Tibial nerve (tissue), 4 donors: ENCODE measurements at regions not wholly inside any gene's neighbourhood (a gene's known extent, or its start where the extent isn't known, plus 50 kb on each side); places are given as distances from the start of the nearest gene placed in this dataset.

Experiments
- DNase-seq, 2 donors: peaks; one replicate each; pipeline ENCODE4 v3.0.0-alpha.2; 2019; ENCODE audit warnings: low spot score in 2 of 2
- H3K27ac ChIP-seq, 4 donors: fragments of 200-600 bp; sonication (generic) in 3 of 4; one replicate each; pipeline ENCODE4 v1.5.1; 2017 to 2019; ENCODE audit warnings: mild to moderate bottlenecking in 1 of 4
- H3K27me3 ChIP-seq, 2 donors: fragments of 200-600 bp; sonication (generic) in 1 of 2; one replicate each; pipeline versions ENCODE4 v1.5.1 to v1.6.0; 2017 to 2019
- H3K36me3 ChIP-seq, 3 donors: fragments of 200-600 bp; sonication (generic); one replicate each; pipeline ENCODE4 v1.5.1; 2018 to 2019
- H3K4me1 ChIP-seq, 4 donors: fragments of 200-600 bp; sonication (generic) in 3 of 4; one replicate each; pipeline ENCODE4 v1.5.1; 2017 to 2019
- H3K4me3 ChIP-seq, 4 donors: fragments of 200-600 bp; sonication (generic) in 3 of 4; one replicate each; pipeline ENCODE4 v1.5.1; 2017 to 2019; ENCODE audit warnings: mild to moderate bottlenecking in 1 of 4, moderate library complexity in 1 of 4
- H3K9me3 ChIP-seq, 4 donors: fragments of 200-600 bp; sonication (generic) in 3 of 4; one replicate each; pipeline ENCODE4 v1.5.1; 2017 to 2019
- EP300 ChIP-seq, 2 donors: sonication (generic); formaldehyde crosslinking; IDR thresholded peaks; one replicate each; pipeline ENCODE4 v1.6.1; 2017; ENCODE audit warnings: antibody characterized with exemption in 2 of 2, mild to moderate bottlenecking in 1 of 2
- POLR2A ChIP-seq, 2 donors: fragments of 450-650 bp; IDR thresholded peaks; one replicate each; pipeline ENCODE4 v1.6.1; 2017; ENCODE audit warnings: antibody characterized with exemption in 2 of 2, mild to moderate bottlenecking in 2 of 2, moderate library complexity in 2 of 2
- WGBS, 2 donors: methylation state at CpG; one replicate each; pipeline ENCODE4 v1.1.5; 2018; 5-methylcytosine and 5-hydroxymethylcytosine counted together
- TF ChIP-seq, protein P1 (sequence below), 5 experiments: fragments of 200-600 bp in 3 of 5; fragments of 450-650 bp in 2 of 5; sonication (generic) in 3 of 5; IDR thresholded peaks; one replicate each; pipeline ENCODE4 v1.5.1; 2016 to 2019; ENCODE audit warnings: antibody characterized with exemption in 5 of 5, mild to moderate bottlenecking in 3 of 5, moderate library complexity in 2 of 5

DNA sequence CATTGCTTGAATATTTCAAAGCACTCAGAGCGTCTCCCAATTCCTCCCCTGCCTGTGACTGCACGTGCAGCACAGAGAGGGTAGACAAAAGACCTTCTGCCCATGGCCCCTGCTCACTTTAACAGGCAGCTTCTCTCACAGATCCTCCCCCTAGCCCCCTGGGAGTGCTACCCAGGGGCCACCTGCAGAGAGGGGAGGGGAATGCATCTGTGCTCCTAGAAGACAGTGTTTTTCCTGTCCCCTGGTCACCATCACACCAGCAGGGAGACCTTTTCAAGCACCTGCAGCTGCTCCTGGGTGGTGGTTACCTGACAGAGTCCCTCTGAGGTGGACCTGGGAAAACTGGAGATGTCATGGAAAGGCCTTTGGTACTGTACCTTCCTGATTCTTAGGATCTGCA, 56.7 kb upstream of the PRR23C start:
- Histone ChIP-seq H3K4me3 (no peak overlapping the region), H3K4me1 (no peaks in the 10 kb centered on the region), H3K27me3 (no peaks in the 10 kb centered on the region), H3K27ac (no peak overlapping the region), H3K36me3 (no peaks in the 10 kb centered on the region), H3K9me3 (peaks cover 0 to 5% (median 0%) of the 10 kb centered on the region in 4 donors)
- 34 to 53% methylated on average over 2 of the region's 2 CpGs for WGBS, 2 donors
- DNase-seq, result no peak
- TF ChIP-seq EP300 (IDR thresholded peaks at IDR 0.05), result no peak
- TF ChIP-seq, protein P1, sequence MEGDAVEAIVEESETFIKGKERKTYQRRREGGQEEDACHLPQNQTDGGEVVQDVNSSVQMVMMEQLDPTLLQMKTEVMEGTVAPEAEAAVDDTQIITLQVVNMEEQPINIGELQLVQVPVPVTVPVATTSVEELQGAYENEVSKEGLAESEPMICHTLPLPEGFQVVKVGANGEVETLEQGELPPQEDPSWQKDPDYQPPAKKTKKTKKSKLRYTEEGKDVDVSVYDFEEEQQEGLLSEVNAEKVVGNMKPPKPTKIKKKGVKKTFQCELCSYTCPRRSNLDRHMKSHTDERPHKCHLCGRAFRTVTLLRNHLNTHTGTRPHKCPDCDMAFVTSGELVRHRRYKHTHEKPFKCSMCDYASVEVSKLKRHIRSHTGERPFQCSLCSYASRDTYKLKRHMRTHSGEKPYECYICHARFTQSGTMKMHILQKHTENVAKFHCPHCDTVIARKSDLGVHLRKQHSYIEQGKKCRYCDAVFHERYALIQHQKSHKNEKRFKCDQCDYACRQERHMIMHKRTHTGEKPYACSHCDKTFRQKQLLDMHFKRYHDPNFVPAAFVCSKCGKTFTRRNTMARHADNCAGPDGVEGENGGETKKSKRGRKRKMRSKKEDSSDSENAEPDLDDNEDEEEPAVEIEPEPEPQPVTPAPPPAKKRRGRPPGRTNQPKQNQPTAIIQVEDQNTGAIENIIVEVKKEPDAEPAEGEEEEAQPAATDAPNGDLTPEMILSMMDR (IDR thresholded peaks at IDR 0.05), result no peak
- TF ChIP-seq POLR2A (IDR thresholded peaks at IDR 0.05), result no peak

DNA sequence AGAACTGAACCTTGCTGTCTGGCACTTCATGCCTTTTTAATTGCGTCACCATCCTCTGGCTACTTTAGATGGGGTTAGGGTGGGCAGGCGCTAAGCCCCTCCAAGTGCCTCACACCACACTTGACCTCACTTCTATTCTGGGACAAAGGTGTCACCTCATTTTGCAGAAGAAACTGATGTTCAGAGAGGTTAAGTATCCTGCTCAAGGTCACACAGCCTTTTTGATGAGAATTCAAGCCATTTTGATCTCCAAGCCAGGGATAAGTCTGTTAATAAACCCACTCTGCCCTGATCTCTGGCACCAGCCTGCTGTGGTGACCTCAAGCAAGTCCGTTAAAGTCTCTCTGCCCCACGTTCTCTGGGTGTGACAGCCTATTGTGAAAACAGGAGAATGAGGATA, 58.8 kb upstream of the PRR23C start:
- no peak for DNase-seq
- no peaks in the 10 kb centered on the region for H3K4me1 ChIP-seq
- 78 to 79% methylated on average over 4 of the region's 4 CpGs for WGBS, 2 donors
- H3K4me3 ChIP-seq, result no peak overlapping the region
- H3K36me3 ChIP-seq, result no peaks in the 10 kb centered on the region
- TF ChIP-seq, protein P1 (IDR thresholded peaks at IDR 0.05), result no peak
- no peak for TF ChIP-seq EP300 (IDR thresholded peaks at IDR 0.05)
- no peak for TF ChIP-seq POLR2A (IDR thresholded peaks at IDR 0.05)
- no peaks in the 10 kb centered on the region for H3K27me3 ChIP-seq
- peaks cover 0 to 4% (median 0%) of the 10 kb centered on the region in 4 donors for H3K9me3 ChIP-seq
- no peak overlapping the region for H3K27ac ChIP-seq

DNA sequence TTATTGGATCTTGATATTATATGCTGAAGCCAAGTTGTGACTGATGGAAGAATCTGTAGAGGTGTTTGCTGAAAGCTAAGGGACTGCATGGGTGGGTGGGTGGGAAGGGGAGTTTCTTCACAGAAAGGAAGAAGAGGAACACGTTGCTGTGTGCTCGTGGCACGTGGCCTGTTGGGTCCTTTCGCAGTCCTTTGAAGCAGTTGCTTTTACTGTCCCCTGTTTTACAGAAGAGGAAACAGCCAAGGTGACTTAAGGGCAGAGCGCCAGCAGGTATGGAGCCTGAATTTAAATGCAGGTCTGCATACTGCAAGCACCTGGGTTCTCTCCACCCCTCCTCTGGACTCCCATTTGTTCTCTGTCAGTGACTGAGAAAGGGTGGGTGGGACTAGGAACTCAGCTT, 59.4 kb upstream of the PRR23C start:
- no peaks in the 10 kb centered on the region for H3K9me3 ChIP-seq
- no peak for TF ChIP-seq POLR2A (IDR thresholded peaks at IDR 0.05)
- TF ChIP-seq EP300 (IDR thresholded peaks at IDR 0.05), result no peak
- TF ChIP-seq, protein P1 (IDR thresholded peaks at IDR 0.05), result no peak
- H3K36me3 ChIP-seq, result no peaks in the 10 kb centered on the region
- H3K4me1 ChIP-seq, result no peaks in the 10 kb centered on the region
- DNase-seq, result no peak
- no peak overlapping the region for H3K4me3 ChIP-seq
- H3K27me3 ChIP-seq, result no peaks in the 10 kb centered on the region
- H3K27ac ChIP-seq, result no peak overlapping the region
- WGBS, 2 donors, result 69 to 72% methylated on average over 5 of the region's 5 CpGs

DNA sequence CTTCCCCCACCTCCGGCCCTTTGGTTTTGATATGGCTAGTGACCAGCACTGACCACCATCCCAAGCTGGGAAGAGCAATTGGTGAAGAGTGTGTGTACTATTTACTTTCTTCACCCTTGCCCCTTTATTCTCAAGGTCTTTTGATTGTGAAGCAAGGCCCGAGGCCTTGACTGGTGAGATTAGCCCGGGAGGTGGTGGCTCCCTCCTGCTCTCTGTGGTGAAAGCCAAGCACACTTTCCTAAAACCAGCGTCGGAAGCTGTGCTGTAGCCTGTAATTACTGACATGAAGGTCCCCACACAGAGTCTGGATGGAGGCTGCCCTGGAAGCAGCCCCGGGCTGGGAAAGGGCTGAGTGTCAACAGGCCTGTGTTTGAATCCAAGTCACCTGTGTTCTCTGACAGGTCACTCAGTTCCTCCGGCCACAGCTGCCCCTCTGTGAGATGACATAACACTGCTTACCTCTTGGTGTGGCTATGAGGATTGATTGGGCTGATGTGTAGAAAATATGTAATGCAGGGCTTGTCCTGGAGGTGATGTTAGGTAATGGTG, 60.5 kb upstream of the PRR23C start:
- no peak for TF ChIP-seq POLR2A (IDR thresholded peaks at IDR 0.05)
- no peak for TF ChIP-seq EP300 (IDR thresholded peaks at IDR 0.05)
- TF ChIP-seq, protein P1 (IDR thresholded peaks at IDR 0.05), result no peak
- Histone ChIP-seq H3K9me3 (no peaks in the 10 kb centered on the region), H3K27me3 (no peaks in the 10 kb centered on the region), H3K36me3 (no peaks in the 10 kb centered on the region), H3K27ac (no peak overlapping the region), H3K4me3 (no peak overlapping the region), H3K4me1 (no peaks in the 10 kb centered on the region)
- WGBS, 2 donors, result 82 to 90% methylated on average over 7 of the region's 7 CpGs
- DNase-seq, result no peak

- Histone ChIP-seq H3K9me3 (no peaks in the 10 kb centered on the region), H3K36me3 (no peaks in the 10 kb centered on the region), H3K27ac (no peak overlapping the region), H3K27me3 (no peaks in the 10 kb centered on the region), H3K4me1 (no peaks in the 10 kb centered on the region), H3K4me3 (no peak overlapping the region)
- DNase-seq, result no peak
- TF ChIP-seq EP300 (IDR thresholded peaks at IDR 0.05) (no peak), POLR2A (IDR thresholded peaks at IDR 0.05) (no peak)
- TF ChIP-seq, protein P1 (IDR thresholded peaks at IDR 0.05), result no peak
- WGBS, 2 donors, result 76 to 80% methylated on average over 7 of the region's 7 CpGs
Measured at GRCh38 chr3:139106013-139106932, 61.6 kb upstream of the PRR23C start.
